ENCODE measurements at regions not wholly inside any gene's neighbourhood (a gene's known extent, or its start where the extent isn't known, plus 50 kb on each side); places are given as distances from the start of the nearest gene placed in this dataset.

DNA sequence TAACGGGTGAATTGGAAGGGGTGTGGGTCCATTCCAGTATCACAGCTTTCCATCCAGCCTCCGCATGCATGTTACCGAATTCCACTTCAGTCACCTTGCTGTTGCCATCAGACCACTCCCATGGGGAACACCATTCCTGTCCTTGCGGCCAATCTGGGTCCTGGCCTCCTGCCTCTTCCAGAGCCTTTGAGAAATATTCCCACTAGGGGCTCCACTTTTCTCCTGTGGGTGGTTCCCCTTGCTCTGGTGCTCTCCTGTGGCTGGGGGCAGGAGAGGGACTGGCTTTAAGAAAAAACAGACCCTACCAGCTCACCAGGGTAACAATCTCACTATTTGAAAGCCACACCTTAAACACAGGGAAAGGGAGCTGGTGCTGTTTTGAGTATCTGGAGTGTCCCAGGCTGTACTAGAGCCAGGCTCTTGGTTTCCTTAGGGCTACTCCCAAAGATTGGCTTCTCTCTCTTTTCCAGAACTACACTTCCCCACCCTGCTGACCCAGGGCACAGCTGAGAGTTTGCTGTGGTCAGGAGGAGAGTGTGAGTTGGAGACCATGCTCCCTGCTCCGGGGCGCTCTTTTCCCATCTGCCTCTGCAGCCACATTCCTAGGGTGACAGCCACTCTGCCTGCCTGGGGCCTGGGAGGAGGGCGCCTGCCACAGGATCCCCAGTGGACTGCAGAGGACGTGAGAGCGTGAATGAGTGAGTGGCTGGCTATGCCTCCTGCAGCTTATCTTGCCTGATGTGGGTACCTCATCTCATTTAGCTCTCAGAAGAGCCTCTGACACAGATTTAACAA lies 460.8 kb upstream of the HS6ST1 start:
- TF ChIP-seq, protein P1, sequence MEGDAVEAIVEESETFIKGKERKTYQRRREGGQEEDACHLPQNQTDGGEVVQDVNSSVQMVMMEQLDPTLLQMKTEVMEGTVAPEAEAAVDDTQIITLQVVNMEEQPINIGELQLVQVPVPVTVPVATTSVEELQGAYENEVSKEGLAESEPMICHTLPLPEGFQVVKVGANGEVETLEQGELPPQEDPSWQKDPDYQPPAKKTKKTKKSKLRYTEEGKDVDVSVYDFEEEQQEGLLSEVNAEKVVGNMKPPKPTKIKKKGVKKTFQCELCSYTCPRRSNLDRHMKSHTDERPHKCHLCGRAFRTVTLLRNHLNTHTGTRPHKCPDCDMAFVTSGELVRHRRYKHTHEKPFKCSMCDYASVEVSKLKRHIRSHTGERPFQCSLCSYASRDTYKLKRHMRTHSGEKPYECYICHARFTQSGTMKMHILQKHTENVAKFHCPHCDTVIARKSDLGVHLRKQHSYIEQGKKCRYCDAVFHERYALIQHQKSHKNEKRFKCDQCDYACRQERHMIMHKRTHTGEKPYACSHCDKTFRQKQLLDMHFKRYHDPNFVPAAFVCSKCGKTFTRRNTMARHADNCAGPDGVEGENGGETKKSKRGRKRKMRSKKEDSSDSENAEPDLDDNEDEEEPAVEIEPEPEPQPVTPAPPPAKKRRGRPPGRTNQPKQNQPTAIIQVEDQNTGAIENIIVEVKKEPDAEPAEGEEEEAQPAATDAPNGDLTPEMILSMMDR (conservative IDR thresholded peaks at IDR 0.05; ENCODE audit: low read length) = no peak
- no peak overlapping the region for H3K4me3 ChIP-seq (ENCODE audit: low read length)
- no peak for DNase-seq (ENCODE audit: low read depth)

DNA sequence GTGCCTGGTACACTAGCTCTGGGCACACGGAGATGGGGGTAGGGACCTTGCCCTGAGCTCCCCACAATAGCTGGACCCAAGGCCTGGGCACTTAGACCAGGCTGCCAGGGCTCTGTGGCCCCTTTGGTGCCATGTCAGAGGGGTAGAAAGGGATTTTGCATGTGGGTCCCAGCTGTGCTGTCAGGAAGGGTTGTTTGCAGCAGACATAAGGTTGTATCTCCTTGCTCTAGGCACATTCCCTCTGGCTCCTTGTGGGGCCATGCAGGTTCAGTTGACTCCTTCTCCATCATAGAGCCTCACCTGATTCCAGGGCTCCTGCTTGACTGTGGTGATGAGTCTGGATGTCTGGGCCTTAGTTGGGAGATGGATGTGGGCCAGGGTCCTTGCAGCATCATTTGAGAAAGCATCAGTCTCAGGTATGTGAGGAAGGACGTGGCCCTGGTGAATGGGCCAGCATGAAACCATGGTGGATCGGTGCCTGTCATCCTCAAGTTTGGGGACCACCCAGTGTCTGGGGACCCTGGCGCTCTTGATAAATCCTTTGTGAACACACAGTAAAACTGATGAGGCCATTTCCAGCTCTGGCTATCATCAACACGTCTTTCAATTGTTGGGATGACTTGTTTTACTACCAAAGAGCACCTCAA lies 461.9 kb upstream of the HS6ST1 start:
- TF ChIP-seq, protein P1 (conservative IDR thresholded peaks at IDR 0.05; ENCODE audit: low read length) = no peak
- H3K4me3 ChIP-seq (ENCODE audit: low read length) = no peak overlapping the region
- no peak for DNase-seq (ENCODE audit: low read depth)

DNA sequence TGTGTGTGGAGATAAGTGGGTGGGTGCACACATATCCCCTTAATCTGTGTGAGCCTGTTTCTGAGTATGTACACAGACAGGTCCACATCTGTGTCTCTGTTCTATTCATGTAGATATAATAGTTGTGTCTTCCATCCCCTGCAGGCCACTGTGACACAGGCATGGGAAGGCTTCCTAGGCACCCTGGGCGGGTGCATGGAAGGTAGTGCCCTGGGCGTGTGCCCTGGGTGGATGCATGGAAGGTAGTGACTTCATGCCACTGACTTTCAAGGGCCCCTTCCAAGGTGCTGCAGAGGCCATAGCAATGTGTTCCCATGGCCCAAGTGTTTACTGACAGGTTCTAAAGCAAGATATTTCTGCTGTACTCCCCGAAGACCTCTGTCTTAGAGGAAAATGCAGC lies 462.5 kb upstream of the HS6ST1 start:
- no peak overlapping the region for H3K4me3 ChIP-seq (ENCODE audit: low read length)
- DNase-seq (ENCODE audit: low read depth) = no peak
- TF ChIP-seq, protein P1 (conservative IDR thresholded peaks at IDR 0.05; ENCODE audit: low read length) = no peak

DNA sequence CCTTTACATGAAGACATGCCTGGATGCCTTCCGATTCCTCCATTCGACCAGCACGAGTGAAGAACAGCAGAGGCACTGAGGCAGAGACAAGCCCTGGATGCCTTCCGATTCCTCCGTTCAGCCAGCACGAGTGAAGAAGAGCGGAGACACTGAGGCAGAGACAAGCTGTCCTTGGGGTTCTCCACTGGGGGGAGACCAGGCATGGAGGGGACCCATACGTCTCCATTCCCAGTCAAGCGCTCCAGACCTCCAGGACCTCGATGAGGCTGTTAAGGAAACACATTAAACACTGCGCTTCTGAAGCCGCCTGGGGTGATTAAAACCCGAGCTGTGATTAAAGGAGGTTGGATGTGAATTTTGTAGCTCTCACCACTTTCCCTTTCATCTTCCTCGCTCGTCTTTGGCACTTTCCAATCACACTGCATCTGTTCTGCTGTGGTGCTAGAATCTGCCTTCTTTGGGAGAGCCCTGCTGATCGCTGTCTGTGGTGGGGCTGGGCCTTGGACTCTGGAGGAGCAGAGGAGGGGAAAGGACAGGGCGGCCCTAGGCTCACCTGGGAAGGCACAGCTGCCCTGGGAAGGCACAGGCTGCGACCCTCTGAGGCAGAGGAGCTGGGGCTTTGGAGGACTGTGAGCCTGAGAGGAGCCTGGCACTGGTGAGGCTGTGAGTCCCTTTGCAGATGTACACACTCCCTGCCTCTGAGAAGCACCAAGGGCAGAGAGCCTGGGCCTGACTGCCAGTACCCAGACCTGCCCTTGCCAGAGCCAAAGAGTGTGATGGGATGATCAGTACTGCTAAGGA lies 463.1 kb upstream of the HS6ST1 start:
- DNase-seq (ENCODE audit: low read depth) = no peak
- H3K4me3 ChIP-seq (ENCODE audit: low read length) = no peak overlapping the region
- TF ChIP-seq, protein P1 (conservative IDR thresholded peaks at IDR 0.05; ENCODE audit: low read length) = no peak

DNA sequence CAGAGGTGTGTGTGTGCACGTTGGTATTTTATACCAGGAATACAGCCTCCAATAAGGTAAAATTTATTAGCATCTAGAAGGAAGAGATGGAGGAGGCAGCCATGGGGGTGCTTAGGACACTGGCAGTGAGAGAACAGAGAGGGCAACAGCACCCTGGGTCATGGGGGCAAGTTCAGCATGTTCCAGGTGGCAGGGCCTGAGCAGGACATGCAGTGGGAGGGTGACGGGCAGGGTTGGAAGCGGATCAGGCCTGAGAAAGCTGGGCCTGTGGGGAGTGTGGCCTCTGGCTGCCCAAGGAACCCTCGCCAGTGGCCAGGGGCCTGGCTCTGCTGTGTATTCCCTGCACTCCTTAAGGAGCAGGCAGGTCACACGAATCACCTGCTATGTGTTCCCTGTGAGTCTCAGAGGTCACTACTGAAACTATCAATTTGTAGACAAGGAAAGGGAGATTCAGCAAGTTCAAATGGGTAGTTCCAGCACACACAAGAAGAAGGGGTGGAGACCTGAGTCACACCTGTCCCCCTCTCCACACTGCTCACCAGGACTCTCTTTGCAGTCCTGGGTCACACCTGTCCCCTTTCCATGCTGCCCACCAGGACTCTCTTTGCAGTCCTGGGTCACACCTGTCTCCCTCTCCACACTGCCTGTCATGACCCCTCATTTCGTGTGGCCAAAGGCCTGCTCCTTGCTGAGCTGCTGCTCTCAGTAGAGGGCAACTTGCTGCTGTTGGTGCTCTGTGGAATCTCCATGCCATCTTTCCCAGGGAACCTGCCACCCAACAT lies 463.9 kb upstream of the HS6ST1 start:
- TF ChIP-seq, protein P1 (conservative IDR thresholded peaks at IDR 0.05; ENCODE audit: low read length) = no peak
- no peak overlapping the region for H3K4me3 ChIP-seq (ENCODE audit: low read length)
- no peak for DNase-seq (ENCODE audit: low read depth)

DNA sequence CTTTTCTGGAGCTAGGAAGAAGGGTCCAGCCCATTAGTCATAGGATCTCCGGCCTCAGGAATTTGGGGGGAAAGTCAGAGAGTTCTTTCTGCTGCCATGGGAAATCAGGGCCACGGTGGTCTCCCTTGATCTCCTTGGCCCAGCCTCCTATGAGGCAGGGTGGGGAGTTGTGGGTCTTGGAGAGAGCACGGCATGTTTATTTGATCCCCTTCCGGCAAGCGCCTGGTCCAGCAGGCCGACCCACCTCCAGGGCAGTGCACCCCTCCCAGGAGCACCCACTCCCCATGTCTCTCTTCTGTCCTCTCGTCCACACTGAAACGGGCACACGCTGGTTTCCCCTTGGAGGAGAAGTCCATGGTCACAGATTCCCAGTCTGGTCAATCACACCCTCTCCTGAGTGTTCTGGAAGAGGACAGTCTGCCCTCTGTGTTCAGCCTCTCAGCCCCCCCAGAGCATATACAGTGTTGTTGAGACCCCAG lies 464.6 kb upstream of the HS6ST1 start:
- TF ChIP-seq, protein P1 (conservative IDR thresholded peaks at IDR 0.05; ENCODE audit: low read length) = no peak
- no peak overlapping the region for H3K4me3 ChIP-seq (ENCODE audit: low read length)
- no peak for DNase-seq (ENCODE audit: low read depth)

Measured in AG10803 (cell line).